Esophagus squamous epithelium (tissue), 5 donors: ENCODE measurements at regions not wholly inside any gene's neighbourhood (a gene's known extent, or its start where the extent isn't known, plus 50 kb on each side); places are given as distances from the start of the nearest gene placed in this dataset.

Source experiments
- DNase-seq: peaks from one replicate; lab custom pipeline; 2025; lab: John Stamatoyannopoulos, UW
- H3K27ac ChIP-seq, 4 donors: fragments of 200-600 bp; sonication (generic); one replicate each; pipeline ENCODE4 v1.5.1; 2016 to 2019; ENCODE audit warnings: mild to moderate bottlenecking in 1 of 4
- H3K27me3 ChIP-seq, 4 donors: fragments of 200-600 bp; sonication (generic); 1 replicate in 3 of 4; 2 replicates in 1 of 4; pipeline versions ENCODE4 v1.5.1 to v1.6.0; 2017 to 2021; ENCODE audit warnings: antibody characterized with exemption in 1 of 4
- H3K36me3 ChIP-seq, 3 donors: fragments of 200-600 bp; sonication (generic); one replicate each; pipeline ENCODE4 v1.5.1; 2016 to 2019
- H3K4me1 ChIP-seq, 3 donors: fragments of 200-600 bp; sonication (generic); one replicate each; pipeline ENCODE4 v1.5.1; 2017 to 2019
- H3K4me3 ChIP-seq, 4 donors: fragments of 200-600 bp; sonication (generic); 1 replicate in 3 of 4; 2 replicates in 1 of 4; pipeline ENCODE4 v1.5.1; 2016 to 2019; ENCODE audit warnings: mild to moderate bottlenecking in 2 of 4, moderate library complexity in 1 of 4
- H3K9me3 ChIP-seq, 3 donors: fragments of 200-600 bp; sonication (generic); one replicate each; pipeline ENCODE4 v1.5.1; 2016 to 2019
- POLR2A ChIP-seq, 4 donors: fragments of 450-650 bp; IDR thresholded peaks; one replicate each; pipeline ENCODE4 v1.6.1; 2017; ENCODE audit warnings: antibody characterized with exemption in 4 of 4, mild to moderate bottlenecking in 4 of 4, moderate library complexity in 3 of 4
- WGBS, 2 donors: methylation state at CpG; one replicate each; pipeline ENCODE4 v1.1.5; 2018; 5-methylcytosine and 5-hydroxymethylcytosine counted together
- intact Hi-C: fragments of 100-400 bp; cut with DNase I; formaldehyde crosslinking; loops from one replicate; pipeline ENCODE4 v1.15.0; 2022
- TF ChIP-seq, protein P1 (sequence below), 6 experiments: fragments of 450-650 bp in 4 of 6; fragments of 200-600 bp in 2 of 6; sonication (generic) in 2 of 6; IDR thresholded peaks; one replicate each; pipeline ENCODE4 v1.5.1; 2016 to 2019; ENCODE audit warnings: antibody characterized with exemption in 6 of 6, mild to moderate bottlenecking in 4 of 6, moderate library complexity in 4 of 6
- donor health status: DM: yes; HTN: yes; CAD: no.

DNA sequence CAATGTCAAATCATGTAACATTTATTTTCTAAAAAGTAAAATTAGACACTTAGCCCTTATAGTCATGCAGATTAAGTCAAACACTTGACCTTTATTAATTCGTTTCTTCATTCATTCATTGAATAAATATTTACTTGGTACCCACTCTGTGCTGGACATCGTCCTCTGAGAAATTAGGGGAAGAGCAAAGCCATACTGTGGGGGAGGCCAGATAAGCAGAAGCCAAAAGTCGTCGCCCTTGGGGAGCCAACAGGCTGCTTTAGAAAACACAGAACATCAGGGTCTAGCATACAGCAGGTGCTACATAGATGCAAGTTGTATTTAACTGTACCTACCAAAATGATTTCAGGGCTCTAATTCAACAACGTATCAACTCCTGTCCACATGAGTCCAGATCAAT is 66.1 kb upstream of the PROX1 start:
- no peaks in the 10 kb centered on the region for H3K36me3 ChIP-seq
- H3K27ac ChIP-seq: no peak overlapping the region
- intact Hi-C loops: no loop called here
- H3K4me3 ChIP-seq: no peak overlapping the region
- TF ChIP-seq, protein P1, sequence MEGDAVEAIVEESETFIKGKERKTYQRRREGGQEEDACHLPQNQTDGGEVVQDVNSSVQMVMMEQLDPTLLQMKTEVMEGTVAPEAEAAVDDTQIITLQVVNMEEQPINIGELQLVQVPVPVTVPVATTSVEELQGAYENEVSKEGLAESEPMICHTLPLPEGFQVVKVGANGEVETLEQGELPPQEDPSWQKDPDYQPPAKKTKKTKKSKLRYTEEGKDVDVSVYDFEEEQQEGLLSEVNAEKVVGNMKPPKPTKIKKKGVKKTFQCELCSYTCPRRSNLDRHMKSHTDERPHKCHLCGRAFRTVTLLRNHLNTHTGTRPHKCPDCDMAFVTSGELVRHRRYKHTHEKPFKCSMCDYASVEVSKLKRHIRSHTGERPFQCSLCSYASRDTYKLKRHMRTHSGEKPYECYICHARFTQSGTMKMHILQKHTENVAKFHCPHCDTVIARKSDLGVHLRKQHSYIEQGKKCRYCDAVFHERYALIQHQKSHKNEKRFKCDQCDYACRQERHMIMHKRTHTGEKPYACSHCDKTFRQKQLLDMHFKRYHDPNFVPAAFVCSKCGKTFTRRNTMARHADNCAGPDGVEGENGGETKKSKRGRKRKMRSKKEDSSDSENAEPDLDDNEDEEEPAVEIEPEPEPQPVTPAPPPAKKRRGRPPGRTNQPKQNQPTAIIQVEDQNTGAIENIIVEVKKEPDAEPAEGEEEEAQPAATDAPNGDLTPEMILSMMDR (IDR thresholded peaks at IDR 0.05): no peak
- no peak for TF ChIP-seq POLR2A (IDR thresholded peaks at IDR 0.05)
- H3K4me1 ChIP-seq: no peaks in the 10 kb centered on the region
- WGBS, 2 donors: 50 to 63% methylated on average over 5 of the region's 5 CpGs
- no peak for DNase-seq
- no peaks in the 10 kb centered on the region for H3K9me3 ChIP-seq
- H3K27me3 ChIP-seq: no peaks in the 10 kb centered on the region

DNA sequence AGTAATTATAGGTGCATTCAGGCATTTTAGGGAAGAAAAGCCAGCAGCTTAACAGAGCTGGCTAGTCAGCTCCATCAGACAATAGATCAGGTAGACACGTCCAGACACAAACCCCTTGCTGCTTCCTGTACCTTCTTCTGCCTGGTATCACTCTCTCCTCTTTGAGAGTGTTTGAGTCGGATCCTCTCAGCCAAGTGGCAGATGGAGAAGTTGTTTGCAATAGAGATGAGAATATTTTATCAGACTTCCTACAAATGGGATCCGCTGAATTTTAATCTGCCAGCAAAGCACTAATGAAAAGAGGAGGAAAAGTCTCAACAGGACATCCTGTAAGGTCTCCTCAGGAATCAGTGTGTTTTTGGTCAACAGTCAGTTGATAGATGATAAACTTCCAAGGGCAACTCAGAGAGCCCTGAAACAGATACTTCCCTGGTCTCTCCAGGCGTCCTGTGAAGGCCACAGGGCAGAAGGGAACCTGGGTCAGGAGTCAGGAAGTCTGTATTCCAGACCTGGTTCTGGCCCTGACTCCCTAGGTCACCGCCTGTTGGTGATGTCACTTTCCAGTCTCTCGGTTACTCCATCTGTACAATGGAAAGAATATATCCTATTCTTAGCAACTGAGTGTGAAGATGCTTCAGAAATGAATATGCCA is 62.1 kb upstream of the PROX1 start:
- TF ChIP-seq, protein P1 (IDR thresholded peaks at IDR 0.05): no peak
- no peak for TF ChIP-seq POLR2A (IDR thresholded peaks at IDR 0.05)
- intact Hi-C loops: no loop called here
- 45 to 48% methylated on average over 6 of the region's 6 CpGs for WGBS, 2 donors
- Histone ChIP-seq H3K36me3 (no peaks in the 10 kb centered on the region), H3K4me3 (no peak overlapping the region), H3K9me3 (no peaks in the 10 kb centered on the region), H3K27me3 (no peaks in the 10 kb centered on the region), H3K4me1 (no peaks in the 10 kb centered on the region), H3K27ac (no peak overlapping the region)
- DNase-seq: no peak

DNA sequence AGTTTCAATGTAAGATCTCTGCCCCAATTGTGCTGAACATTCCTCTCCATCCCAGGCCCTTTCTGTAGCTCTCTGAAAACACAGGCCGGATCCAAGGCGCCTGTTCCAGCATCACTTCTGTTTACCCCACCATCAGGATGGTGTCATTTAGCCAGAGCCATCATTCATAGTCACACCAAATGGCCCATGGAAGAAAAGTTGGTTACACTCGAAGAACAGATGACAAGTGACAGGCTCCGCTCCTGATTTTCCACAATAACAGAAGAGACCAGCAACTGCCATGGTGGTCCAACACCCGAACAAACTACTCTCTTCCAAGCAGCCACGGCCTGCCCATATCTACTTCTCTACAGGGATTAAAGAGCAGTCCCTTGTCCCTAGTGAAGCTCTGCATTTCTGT is 59.9 kb upstream of the PROX1 start:
- WGBS, 2 donors: 69 to 95% methylated on average over 4 to 5 of the region's 6 CpGs
- H3K27me3 ChIP-seq: peaks cover 0 to 5% (median 0%) of the 10 kb centered on the region in 4 donors
- no peaks in the 10 kb centered on the region for H3K4me1 ChIP-seq
- H3K27ac ChIP-seq: no peak overlapping the region
- intact Hi-C loops: no loop called here
- TF ChIP-seq POLR2A (IDR thresholded peaks at IDR 0.05): no peak
- TF ChIP-seq, protein P1 (IDR thresholded peaks at IDR 0.05): no peak
- no peak for DNase-seq
- H3K4me3 ChIP-seq: no peak overlapping the region
- H3K36me3 ChIP-seq: no peaks in the 10 kb centered on the region
- no peaks in the 10 kb centered on the region for H3K9me3 ChIP-seq

DNA sequence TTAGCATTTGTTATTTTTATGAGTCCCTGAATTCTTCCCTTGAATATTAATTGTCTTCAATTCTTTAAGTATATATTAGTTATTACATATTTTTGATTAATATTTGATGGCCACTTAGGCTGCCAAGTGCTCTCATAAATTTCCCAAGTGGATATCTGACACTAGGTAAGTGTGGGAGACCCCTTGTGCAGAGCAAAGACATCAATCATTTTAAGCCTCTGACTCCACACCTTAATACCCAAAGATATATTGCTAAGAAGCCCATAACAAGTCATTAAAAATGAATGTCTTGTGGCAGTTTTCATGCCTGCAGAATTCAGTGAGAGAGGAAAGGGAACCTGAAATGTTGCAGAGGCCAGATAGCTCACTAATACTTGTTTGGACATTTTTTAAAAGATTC is 58.4 kb upstream of the PROX1 start:
- intact Hi-C loops: no loop called here
- Histone ChIP-seq H3K27ac (no peak overlapping the region), H3K4me1 (no peaks in the 10 kb centered on the region), H3K36me3 (no peaks in the 10 kb centered on the region), H3K27me3 (peaks cover 0 to 5% (median 0%) of the 10 kb centered on the region in 4 donors), H3K9me3 (no peaks in the 10 kb centered on the region), H3K4me3 (no peak overlapping the region)
- no peak for TF ChIP-seq POLR2A (IDR thresholded peaks at IDR 0.05)
- TF ChIP-seq, protein P1 (IDR thresholded peaks at IDR 0.05): no peak
- no peak for DNase-seq

DNA sequence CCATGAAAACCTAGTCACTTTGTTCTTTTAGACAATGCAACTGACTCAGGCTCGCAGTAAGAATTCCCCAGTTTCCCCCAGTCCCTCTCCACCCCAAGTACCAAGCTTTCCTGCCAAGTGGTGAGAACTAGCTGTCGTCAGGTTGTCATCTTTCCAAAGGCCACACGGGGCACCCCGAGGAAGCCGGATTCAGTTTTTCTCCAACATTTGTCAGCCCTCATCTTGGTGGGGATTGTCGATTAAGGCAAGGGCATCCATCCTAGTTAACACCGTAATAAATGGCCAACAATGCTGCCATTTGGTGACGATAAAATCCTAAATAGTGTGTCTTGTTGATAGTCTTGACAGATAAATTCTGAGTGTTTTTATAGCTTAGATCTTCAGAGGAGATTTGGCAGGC is 55.9 kb upstream of the PROX1 start:
- Histone ChIP-seq H3K4me3 (no peak overlapping the region), H3K27me3 (peaks cover 0 to 5% (median 0%) of the 10 kb centered on the region in 4 donors), H3K9me3 (no peaks in the 10 kb centered on the region), H3K4me1 (no peaks in the 10 kb centered on the region), H3K36me3 (no peaks in the 10 kb centered on the region), H3K27ac (no peak overlapping the region)
- no peak for DNase-seq
- intact Hi-C loops: no loop called here
- WGBS, 2 donors: 49 to 53% methylated on average over 7 to 8 of the region's 8 CpGs
- TF ChIP-seq, protein P1 (IDR thresholded peaks at IDR 0.05): no peak
